Osteoblast (primary cell): ENCODE measurements at regions not wholly inside any gene's neighbourhood (a gene's known extent, or its start where the extent isn't known, plus 50 kb on each side); places are given as distances from the start of the nearest gene placed in this dataset.

Experiments used
- DNase-seq: peaks from one replicate; pipeline ENCODE4 v3.0.0; 2011; ENCODE audit warnings: low spot score, mixed read lengths; ENCODE audit not compliant: insufficient read length; ENCODE audit errors: missing footprints
- H2AFZ ChIP-seq: 2 replicates; pipeline ENCODE4 v1.6.0; 2011; ENCODE audit warnings: mild to moderate bottlenecking, low read length
- H3K27ac ChIP-seq: 2 replicates; pipeline ENCODE4 v1.5.1; 2011; ENCODE audit warnings: mild to moderate bottlenecking, low read depth, low read length, moderate library complexity
- H3K27me3 ChIP-seq: 2 replicates; pipeline ENCODE4 v1.6.0; 2012; ENCODE audit warnings: mild to moderate bottlenecking, control low read depth, inconsistent platforms, low read length, moderate library complexity; ENCODE audit not compliant: insufficient read depth
- H3K36me3 ChIP-seq: 2 replicates; pipeline ENCODE4 v1.5.1; 2011; ENCODE audit warnings: mild to moderate bottlenecking, low read length, control low read depth, moderate library complexity; ENCODE audit not compliant: insufficient read depth
- H3K4me1 ChIP-seq: 2 replicates; pipeline ENCODE4 v1.5.1; 2011; ENCODE audit warnings: mild to moderate bottlenecking, low read length, control low read depth, moderate library complexity; ENCODE audit not compliant: insufficient read depth
- H3K4me2 ChIP-seq: 2 replicates; pipeline ENCODE4 v1.6.0; 2011; ENCODE audit warnings: mild to moderate bottlenecking, low read length; ENCODE audit not compliant: insufficient read depth
- H3K4me3 ChIP-seq: fragments of 200-600 bp; sonication (generic); 3 replicates; pipeline ENCODE4 v1.5.1; 2012; ENCODE audit warnings: mild to moderate bottlenecking, low read length, inconsistent platforms; ENCODE audit not compliant: insufficient read depth
- H3K79me2 ChIP-seq: 2 replicates; pipeline ENCODE4 v1.6.0; 2012; ENCODE audit warnings: mild to moderate bottlenecking, low read length, control low read depth, inconsistent platforms; ENCODE audit not compliant: insufficient read depth
- H3K9me3 ChIP-seq: 2 replicates; pipeline ENCODE4 v1.5.1; 2011; ENCODE audit warnings: low read depth, low read length, control low read depth
- H4K20me1 ChIP-seq: 2 replicates; pipeline ENCODE4 v1.6.0; 2012; ENCODE audit warnings: mild to moderate bottlenecking, low read length, control low read depth; ENCODE audit not compliant: insufficient read depth
- TF ChIP-seq, protein P1 (sequence below): IDR thresholded peaks from 2 replicates; pipeline ENCODE4 v1.5.1; 2011; ENCODE audit warnings: mild to moderate bottlenecking, low read depth, low read length, moderate library complexity; ENCODE audit errors: extremely low read depth

DNA sequence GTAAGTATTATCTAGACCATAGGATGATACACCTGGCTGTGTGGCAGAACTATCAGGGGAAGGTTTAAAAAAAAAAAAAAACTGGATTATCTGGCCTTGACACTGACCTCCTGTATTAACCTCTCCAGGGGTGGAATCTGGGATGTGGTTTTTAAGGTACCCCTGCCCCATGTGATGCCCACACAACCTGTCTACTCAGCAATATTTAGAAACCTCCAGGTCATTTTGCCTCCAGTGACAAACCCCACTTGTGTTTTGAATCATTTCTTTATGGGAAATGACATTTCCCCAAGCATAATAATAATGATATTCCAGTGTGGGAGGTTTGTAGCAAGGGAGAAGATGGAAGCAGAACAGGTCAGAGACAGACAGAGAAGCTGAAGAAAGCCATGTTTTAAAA is 179.1 kb downstream of the RSL24D1 start:
- no peak overlapping the region for H2AFZ ChIP-seq
- no peaks in the 10 kb centered on the region for H3K79me2 ChIP-seq
- no peaks in the 10 kb centered on the region for H3K36me3 ChIP-seq
- H3K4me1 ChIP-seq, result no peaks in the 10 kb centered on the region
- H3K4me2 ChIP-seq, result no peak overlapping the region
- no peak overlapping the region for H3K4me3 ChIP-seq
- H3K27ac ChIP-seq, result no peak overlapping the region
- no peaks in the 10 kb centered on the region for H3K27me3 ChIP-seq
- no peak for DNase-seq
- peaks cover 1% of the 10 kb centered on the region for H3K9me3 ChIP-seq
- TF ChIP-seq, protein P1, sequence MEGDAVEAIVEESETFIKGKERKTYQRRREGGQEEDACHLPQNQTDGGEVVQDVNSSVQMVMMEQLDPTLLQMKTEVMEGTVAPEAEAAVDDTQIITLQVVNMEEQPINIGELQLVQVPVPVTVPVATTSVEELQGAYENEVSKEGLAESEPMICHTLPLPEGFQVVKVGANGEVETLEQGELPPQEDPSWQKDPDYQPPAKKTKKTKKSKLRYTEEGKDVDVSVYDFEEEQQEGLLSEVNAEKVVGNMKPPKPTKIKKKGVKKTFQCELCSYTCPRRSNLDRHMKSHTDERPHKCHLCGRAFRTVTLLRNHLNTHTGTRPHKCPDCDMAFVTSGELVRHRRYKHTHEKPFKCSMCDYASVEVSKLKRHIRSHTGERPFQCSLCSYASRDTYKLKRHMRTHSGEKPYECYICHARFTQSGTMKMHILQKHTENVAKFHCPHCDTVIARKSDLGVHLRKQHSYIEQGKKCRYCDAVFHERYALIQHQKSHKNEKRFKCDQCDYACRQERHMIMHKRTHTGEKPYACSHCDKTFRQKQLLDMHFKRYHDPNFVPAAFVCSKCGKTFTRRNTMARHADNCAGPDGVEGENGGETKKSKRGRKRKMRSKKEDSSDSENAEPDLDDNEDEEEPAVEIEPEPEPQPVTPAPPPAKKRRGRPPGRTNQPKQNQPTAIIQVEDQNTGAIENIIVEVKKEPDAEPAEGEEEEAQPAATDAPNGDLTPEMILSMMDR, result no peak
- no peaks in the 10 kb centered on the region for H4K20me1 ChIP-seq

DNA sequence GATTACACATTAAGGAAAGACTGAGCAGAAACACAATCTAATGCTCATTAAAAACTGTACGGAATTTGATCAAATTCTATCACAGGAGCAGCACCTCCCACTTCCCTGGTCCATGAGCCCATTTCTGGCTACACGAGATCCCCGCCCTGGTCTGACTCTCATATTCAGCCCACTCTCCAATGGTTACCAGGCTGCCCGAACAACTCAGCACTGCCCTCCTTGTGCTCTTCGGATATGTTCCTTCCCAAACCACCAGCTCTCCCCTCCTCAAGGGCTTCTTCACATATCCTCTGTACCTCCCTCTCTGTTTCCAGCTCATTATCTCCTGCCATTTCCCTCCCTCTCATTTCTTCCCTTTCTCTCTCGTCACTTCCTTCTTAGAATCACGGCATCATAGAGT is 180.5 kb downstream of the RSL24D1 start:
- Histone ChIP-seq H3K79me2 (no peaks in the 10 kb centered on the region), H3K36me3 (no peaks in the 10 kb centered on the region), H4K20me1 (no peaks in the 10 kb centered on the region), H3K4me3 (no peak overlapping the region), H2AFZ (no peak overlapping the region), H3K4me2 (no peak overlapping the region), H3K9me3 (peaks cover 1% of the 10 kb centered on the region), H3K27ac (no peak overlapping the region), H3K27me3 (no peaks in the 10 kb centered on the region), H3K4me1 (no peaks in the 10 kb centered on the region)
- TF ChIP-seq, protein P1, result no peak
- no peak for DNase-seq

DNA sequence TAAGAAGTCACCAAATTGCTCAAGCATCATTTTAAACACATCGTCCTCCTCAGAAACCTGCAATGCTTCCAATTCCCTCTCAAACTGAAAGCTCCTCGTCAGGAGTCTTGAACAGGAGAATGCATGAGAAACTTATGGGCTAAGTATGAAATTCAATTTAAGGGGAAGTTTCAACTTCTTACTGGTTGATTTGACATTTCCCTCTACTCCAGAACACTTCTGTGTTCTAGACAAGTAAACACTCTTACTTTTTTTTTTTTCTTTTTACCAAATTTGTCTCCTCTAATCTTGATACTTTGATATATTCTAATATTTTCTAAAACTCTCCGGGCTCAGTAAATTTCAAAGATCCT is 181.7 kb downstream of the RSL24D1 start:
- TF ChIP-seq, protein P1, result no peak
- H3K4me1 ChIP-seq, result no peaks in the 10 kb centered on the region
- H3K4me3 ChIP-seq, result no peak overlapping the region
- H2AFZ ChIP-seq, result no peak overlapping the region
- no peak for DNase-seq
- H3K27me3 ChIP-seq, result no peaks in the 10 kb centered on the region
- no peak overlapping the region for H3K4me2 ChIP-seq
- H3K36me3 ChIP-seq, result no peaks in the 10 kb centered on the region
- H3K27ac ChIP-seq, result no peak overlapping the region
- H4K20me1 ChIP-seq, result no peaks in the 10 kb centered on the region
- no peaks in the 10 kb centered on the region for H3K79me2 ChIP-seq
- H3K9me3 ChIP-seq, result no peaks in the 10 kb centered on the region

DNA sequence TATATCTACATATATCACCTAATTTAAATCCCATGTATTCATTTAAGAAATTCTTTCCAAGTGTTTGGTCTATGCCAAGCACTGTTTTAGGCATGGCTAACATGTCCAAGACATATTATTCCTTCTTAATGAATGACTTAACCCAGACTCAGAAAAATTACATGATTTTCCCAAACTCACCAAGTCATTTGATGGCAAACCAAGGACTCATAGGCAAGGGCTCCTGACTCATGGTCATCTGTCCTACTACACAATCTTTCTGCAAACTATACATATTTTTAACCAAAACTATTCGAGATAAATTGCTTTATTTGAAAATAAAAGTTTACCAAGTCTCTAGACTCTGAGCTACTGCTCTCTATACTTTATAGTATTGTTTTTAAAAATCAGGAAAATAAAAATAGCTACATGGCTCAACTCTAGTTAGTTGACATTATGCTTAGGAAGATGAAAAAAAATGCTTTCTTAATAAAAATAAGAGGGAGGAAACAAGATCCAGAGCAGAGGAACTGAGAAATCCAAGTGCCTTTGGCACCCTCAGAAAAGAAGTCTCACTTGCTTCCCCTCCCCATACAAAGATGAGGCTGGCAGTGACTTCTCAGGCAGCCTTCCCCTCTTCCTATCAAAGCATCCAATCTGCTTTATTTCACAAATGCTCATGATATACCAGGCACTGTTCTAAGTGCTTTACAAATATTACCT is 182.2 kb downstream of the RSL24D1 start:
- H3K4me3 ChIP-seq, result no peak overlapping the region
- H3K4me2 ChIP-seq, result no peak overlapping the region
- no peak for DNase-seq
- H3K4me1 ChIP-seq, result no peaks in the 10 kb centered on the region
- no peak overlapping the region for H3K27ac ChIP-seq
- H3K27me3 ChIP-seq, result no peaks in the 10 kb centered on the region
- no peaks in the 10 kb centered on the region for H3K79me2 ChIP-seq
- TF ChIP-seq, protein P1, result no peak
- H3K36me3 ChIP-seq, result no peaks in the 10 kb centered on the region
- H3K9me3 ChIP-seq, result no peaks in the 10 kb centered on the region
- H2AFZ ChIP-seq, result no peak overlapping the region
- no peaks in the 10 kb centered on the region for H4K20me1 ChIP-seq
